Activated CD4-positive, alpha-beta T cell treated with anti-CD3 and anti-CD28 coated beads, Interleukin-2, amount 10 ng/mL, durations not matched to agents 7 days and 5 days (primary cell): ENCODE measurements at regions not wholly inside any gene's neighbourhood (a gene's known extent, or its start where the extent isn't known, plus 50 kb on each side); places are given as distances from the start of the nearest gene placed in this dataset.

Source experiments
- CTCF ChIA-PET: fragments of 350-600 bp; sonication (Branson Sonifier 250); formaldehyde crosslinking; loops from one replicate; lab custom pipeline; 2021; ENCODE audit warnings: antibody characterized with exemption; lab: Charles Lee
- POLR2A ChIA-PET: fragments of 350-600 bp; sonication (Branson Sonifier 250); formaldehyde crosslinking; loops from one replicate; lab custom pipeline; 2021; ENCODE audit warnings: antibody characterized with exemption; lab: Charles Lee
- DNase-seq: peaks from one replicate; pipeline ENCODE4 v3.0.0-alpha.2; 2020
- H3K27ac Mint-ChIP-seq: one replicate; pipeline ENCODE4 v1.8.0; 2021; ENCODE audit warnings: mild to moderate bottlenecking, moderate library complexity, mixed read lengths
- H3K27me3 Mint-ChIP-seq: one replicate; pipeline ENCODE4 v1.8.0; 2021; ENCODE audit warnings: mixed read lengths
- H3K36me3 Mint-ChIP-seq: one replicate; pipeline ENCODE4 v1.8.0; 2021; ENCODE audit warnings: low read depth, mixed read lengths
- H3K4me1 Mint-ChIP-seq: one replicate; pipeline ENCODE4 v1.8.0; 2021; ENCODE audit warnings: mixed read lengths
- H3K4me3 Mint-ChIP-seq: one replicate; pipeline ENCODE4 v1.8.0; 2021; ENCODE audit warnings: mild to moderate bottlenecking, moderate library complexity, mixed read lengths
- H3K9me3 Mint-ChIP-seq: one replicate; pipeline ENCODE4 v1.8.0; 2021; ENCODE audit warnings: mixed read lengths

DNA sequence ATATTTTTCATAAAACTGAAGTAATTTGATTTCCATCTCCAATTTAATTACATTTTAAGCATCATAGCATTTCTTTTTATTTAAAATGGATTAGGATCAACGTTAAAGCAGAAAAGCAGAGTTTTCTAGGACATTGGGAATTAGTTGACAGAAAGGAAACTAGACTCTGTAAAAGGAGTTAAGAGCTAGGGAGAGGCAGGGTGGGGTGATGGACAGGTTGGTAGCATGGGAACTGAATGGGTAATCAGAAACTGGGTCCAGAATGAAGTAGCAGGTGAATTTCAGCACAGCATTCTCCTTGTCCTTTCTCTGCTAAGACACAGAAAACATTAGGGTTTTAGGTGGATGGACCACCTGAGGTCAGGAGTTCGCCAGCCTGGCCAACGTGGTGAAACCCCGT is 97.6 kb downstream of the ANAPC4 start:
- CTCF ChIA-PET, result no interaction called here
- Mint-ChIP-seq H3K27ac (no peak overlapping the region), H3K4me1 (no peaks in the 10 kb centered on the region), H3K9me3 (peaks cover 11% of the 10 kb centered on the region), H3K27me3 (peaks cover 3% of the 10 kb centered on the region), H3K36me3 (no peaks in the 10 kb centered on the region), H3K4me3 (no peak overlapping the region)
- POLR2A ChIA-PET, result no interaction called here
- no peak for DNase-seq

DNA sequence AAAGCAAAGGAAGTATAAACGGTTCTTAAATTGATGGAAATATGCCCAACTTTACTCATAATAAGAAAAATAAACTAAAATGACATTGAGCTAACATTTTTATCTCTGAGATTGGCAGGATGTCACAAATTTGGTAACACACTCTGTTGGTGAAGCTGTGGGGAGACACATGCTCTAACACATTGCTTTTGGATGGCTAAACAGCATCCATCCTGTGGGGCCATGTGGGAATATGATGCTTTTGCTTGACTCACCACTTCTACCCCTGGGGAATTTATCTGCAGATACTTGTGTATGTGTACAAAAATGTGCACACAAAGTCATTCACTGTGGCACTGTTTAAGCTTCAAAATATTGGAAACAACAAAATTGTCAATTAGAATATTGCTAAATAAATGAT is 100.2 kb downstream of the ANAPC4 start:
- CTCF ChIA-PET, result no interaction called here
- DNase-seq, result no peak
- H3K4me3 Mint-ChIP-seq, result no peak overlapping the region
- no peaks in the 10 kb centered on the region for H3K9me3 Mint-ChIP-seq
- H3K27ac Mint-ChIP-seq, result no peak overlapping the region
- peaks cover 8% of the 10 kb centered on the region for H3K27me3 Mint-ChIP-seq
- H3K4me1 Mint-ChIP-seq, result no peaks in the 10 kb centered on the region
- POLR2A ChIA-PET, result no interaction called here
- no peaks in the 10 kb centered on the region for H3K36me3 Mint-ChIP-seq

DNA sequence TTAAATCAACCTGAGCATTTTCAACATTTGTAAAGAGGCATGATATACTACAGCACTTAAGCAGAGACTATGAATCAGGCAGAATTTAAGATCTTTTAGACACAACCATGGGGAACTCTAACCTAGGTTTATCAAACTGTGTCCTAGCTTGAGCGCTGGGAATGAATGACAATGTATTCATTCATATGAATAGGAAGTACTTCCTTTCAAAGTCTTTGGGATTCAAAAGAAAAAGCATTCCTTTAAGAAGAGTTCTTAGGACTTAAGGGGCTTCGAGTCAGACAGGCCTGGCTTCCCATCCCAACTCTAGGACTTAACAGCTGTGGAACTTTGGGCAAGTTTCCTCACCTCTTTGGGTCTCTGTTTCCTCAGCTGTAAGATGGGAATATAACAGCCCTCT is 104.6 kb downstream of the ANAPC4 start:
- no peak for DNase-seq
- H3K27me3 Mint-ChIP-seq, result peaks cover 8% of the 10 kb centered on the region
- no peak overlapping the region for H3K27ac Mint-ChIP-seq
- POLR2A ChIA-PET, result no interaction called here
- CTCF ChIA-PET, result no interaction called here
- H3K4me3 Mint-ChIP-seq, result no peak overlapping the region
- peaks cover 4% of the 10 kb centered on the region for H3K9me3 Mint-ChIP-seq
- no peaks in the 10 kb centered on the region for H3K36me3 Mint-ChIP-seq
- no peaks in the 10 kb centered on the region for H3K4me1 Mint-ChIP-seq

DNA sequence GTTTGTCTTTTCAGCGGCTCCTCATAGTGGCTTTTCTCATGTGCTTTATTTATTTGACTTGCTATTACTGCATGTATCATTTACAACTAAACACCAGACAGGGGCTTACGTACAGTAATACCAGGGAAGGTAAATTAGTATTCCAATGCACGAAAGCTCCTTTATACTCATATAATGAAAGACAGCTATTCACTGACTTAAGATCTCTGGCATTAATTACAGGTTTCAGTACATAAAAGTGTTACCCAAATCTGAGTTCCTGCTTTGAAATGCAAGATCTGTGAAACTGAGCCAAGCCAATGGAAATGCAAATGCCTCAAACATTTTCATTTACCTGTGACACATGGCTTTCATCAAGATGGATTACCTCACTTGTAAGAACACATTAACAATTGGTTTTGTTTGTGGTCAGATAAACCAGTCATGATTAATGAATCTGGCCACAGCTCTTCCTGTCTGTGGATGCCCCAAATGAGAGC is 107.2 kb downstream of the ANAPC4 start:
- Mint-ChIP-seq H3K4me3 (no peak overlapping the region), H3K36me3 (no peaks in the 10 kb centered on the region), H3K27ac (no peak overlapping the region), H3K27me3 (peaks cover 8% of the 10 kb centered on the region), H3K9me3 (peaks cover 6% of the 10 kb centered on the region), H3K4me1 (no peaks in the 10 kb centered on the region)
- POLR2A ChIA-PET, result interaction anchor here (0.6 kb wide), 1 partner anchor 1322 kb away, joined by 3 read pairs; no protein-coding TSS in a partner anchor
- no peak for DNase-seq
- CTCF ChIA-PET, result no interaction called here

DNA sequence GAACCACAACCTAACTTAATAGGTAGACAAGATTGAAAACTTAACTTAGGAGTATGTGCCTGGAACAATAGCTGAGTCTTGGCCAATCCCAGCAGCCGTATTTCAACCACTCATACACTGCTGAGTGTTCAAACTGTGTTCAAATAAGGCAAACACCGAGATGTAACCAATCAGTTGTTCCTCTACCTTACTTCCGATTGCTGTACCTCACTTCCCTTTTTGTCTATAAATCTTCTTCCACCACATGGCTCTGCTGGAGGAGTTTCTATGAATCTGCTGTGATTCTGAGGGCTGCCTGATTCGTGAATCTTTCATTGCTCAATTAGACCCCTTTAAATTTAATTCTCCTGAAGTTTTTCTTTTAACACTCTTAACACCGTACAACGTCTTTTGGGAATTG is 108.0 kb downstream of the ANAPC4 start:
- Mint-ChIP-seq H3K36me3 (no peaks in the 10 kb centered on the region), H3K27me3 (peaks cover 8% of the 10 kb centered on the region), H3K9me3 (peaks cover 6% of the 10 kb centered on the region), H3K4me1 (no peaks in the 10 kb centered on the region), H3K27ac (no peak overlapping the region), H3K4me3 (no peak overlapping the region)
- DNase-seq, result no peak
- ChIA-PET CTCF (interaction anchor here (0.7 kb wide), 1 partner anchor 9 kb away, joined by 3 read pairs; no protein-coding TSS in a partner anchor), POLR2A (no interaction called here)

DNA sequence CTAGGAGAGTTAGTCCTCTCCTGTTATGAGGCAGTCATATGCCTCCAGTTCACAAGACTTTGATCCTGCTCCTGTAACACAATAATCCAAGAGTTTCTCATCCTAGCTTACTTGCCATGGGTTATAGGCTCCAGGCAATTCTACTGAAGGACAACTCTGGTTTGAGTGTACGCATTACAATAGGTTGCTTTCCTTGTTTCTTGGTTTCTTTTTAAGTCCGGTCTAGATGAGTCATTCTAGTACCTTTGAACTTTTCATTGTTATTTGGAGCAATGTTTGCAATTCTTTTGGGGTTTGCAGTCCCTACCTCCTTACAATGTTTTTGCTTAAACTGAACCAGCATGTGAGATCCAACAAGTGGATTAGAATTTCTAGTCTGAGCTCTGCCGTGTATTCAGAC is 109.1 kb downstream of the ANAPC4 start:
- Mint-ChIP-seq H3K9me3 (peaks cover 6% of the 10 kb centered on the region), H3K4me3 (no peak overlapping the region), H3K27ac (no peak overlapping the region), H3K27me3 (peaks cover 2% of the 10 kb centered on the region), H3K36me3 (no peaks in the 10 kb centered on the region), H3K4me1 (no peaks in the 10 kb centered on the region)
- ChIA-PET POLR2A (no interaction called here), CTCF (interaction anchor here (0.6 kb wide), 1 partner anchor 685 kb away, joined by 3 read pairs; no protein-coding TSS in a partner anchor)
- DNase-seq, result no peak

DNA sequence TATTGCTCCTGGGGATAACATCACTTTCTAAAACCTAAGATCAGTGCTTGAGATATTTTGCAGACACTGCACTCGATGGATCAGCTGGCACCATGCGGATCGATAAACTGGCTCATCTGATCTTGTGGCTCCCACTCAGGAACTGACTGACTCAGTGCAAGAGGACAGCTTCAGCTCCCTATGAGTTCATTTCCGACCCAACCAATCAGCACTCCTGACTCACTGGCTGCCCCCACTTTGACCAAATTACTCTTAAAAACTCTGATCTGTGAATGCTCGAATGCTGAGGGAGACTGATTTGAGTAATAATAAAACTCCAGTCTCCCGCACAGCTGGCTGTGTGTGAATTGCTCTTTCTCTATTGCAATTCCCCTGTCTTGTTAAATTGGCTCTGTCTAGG is 110.1 kb downstream of the ANAPC4 start:
- CTCF ChIA-PET, result interaction anchor here (0.6 kb wide), 1 partner anchor 7 kb away, joined by 3 read pairs; no protein-coding TSS in a partner anchor
- Mint-ChIP-seq H3K27me3 (peaks cover 2% of the 10 kb centered on the region), H3K36me3 (no peaks in the 10 kb centered on the region), H3K4me3 (no peak overlapping the region), H3K4me1 (no peaks in the 10 kb centered on the region), H3K27ac (no peak overlapping the region), H3K9me3 (peaks cover 6% of the 10 kb centered on the region)
- POLR2A ChIA-PET, result no interaction called here
- no peak for DNase-seq

DNA sequence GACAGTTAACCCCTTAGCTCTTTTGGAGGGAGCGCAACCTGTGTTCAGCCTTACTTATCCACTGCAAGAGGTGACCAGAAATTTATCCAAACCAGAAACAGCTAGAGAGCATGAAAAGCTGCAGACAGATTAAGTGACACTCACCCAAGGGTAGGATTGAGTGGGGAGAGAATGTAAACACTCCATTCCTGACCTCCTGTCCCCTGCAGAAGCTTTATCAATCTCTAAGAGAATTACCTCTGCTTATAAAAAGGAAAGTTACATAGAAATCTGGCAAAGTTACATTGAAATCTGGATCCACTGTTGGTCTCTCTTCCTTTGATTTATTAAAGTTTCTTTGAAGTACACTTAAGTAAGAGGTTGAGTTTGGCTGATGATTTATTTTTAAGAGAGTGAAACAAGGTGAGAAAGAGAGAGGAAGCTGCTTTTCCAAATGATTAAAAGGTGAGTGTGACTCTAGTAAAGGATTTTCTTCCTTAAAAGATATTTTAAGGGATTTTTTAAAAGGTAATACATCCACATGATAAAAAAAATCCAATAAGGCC is 112.3 kb downstream of the ANAPC4 start:
- H3K9me3 Mint-ChIP-seq, result peaks cover 6% of the 10 kb centered on the region
- POLR2A ChIA-PET, result no interaction called here
- H3K36me3 Mint-ChIP-seq, result no peaks in the 10 kb centered on the region
- H3K27ac Mint-ChIP-seq, result no peak overlapping the region
- peaks cover 2% of the 10 kb centered on the region for H3K27me3 Mint-ChIP-seq
- no peaks in the 10 kb centered on the region for H3K4me1 Mint-ChIP-seq
- DNase-seq, result no peak
- H3K4me3 Mint-ChIP-seq, result no peak overlapping the region
- CTCF ChIA-PET, result no interaction called here

DNA sequence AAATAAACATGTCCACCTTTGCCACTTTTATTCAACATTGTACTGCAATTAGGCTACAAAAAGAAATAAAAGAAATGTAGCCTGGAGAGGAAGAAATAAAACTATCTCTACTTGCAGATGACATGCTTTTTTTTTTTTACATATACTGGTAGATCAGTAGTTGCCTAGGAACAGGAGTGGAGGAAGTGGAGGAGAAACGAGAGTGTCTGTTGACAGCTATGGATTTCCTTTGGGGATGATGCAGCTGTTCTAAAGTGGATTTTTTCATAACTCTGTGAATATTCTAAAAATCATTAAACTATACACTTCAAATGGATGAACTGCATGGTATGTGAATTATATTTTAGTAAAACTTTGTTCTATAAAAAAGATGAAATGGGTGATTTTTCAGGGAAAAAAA is 116.4 kb downstream of the ANAPC4 start:
- Mint-ChIP-seq H3K27me3 (peaks cover 2% of the 10 kb centered on the region), H3K36me3 (no peaks in the 10 kb centered on the region), H3K4me1 (no peaks in the 10 kb centered on the region), H3K9me3 (no peaks in the 10 kb centered on the region), H3K27ac (no peak overlapping the region), H3K4me3 (no peak overlapping the region)
- CTCF ChIA-PET, result no interaction called here
- POLR2A ChIA-PET, result no interaction called here
- DNase-seq, result no peak

DNA sequence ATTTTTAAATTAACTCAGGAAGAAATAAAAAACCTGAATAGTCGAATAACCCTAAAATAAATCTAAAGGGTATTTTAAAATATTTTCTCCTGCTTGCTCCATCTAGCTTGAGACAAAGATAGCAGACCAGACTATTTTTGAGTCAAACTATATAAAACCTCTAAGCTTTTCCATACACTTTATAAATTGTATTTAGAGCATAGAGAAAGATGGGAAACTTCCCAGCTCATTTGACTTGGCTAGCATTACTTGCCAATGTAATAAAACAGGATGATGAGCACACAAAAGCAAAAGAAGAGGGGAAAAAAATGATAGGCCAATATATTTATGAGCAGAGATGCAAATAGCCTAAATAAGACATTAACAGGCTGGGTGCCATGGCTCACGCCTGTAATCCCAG is 117.1 kb downstream of the ANAPC4 start:
- ChIA-PET CTCF (interaction anchor here (0.5 kb wide), 1 partner anchor 9 kb away, joined by 3 read pairs; no protein-coding TSS in a partner anchor), POLR2A (no interaction called here)
- no peaks in the 10 kb centered on the region for H3K4me1 Mint-ChIP-seq
- H3K27ac Mint-ChIP-seq, result no peak overlapping the region
- no peaks in the 10 kb centered on the region for H3K36me3 Mint-ChIP-seq
- no peak for DNase-seq
- no peaks in the 10 kb centered on the region for H3K9me3 Mint-ChIP-seq
- no peak overlapping the region for H3K4me3 Mint-ChIP-seq
- peaks cover 2% of the 10 kb centered on the region for H3K27me3 Mint-ChIP-seq

DNA sequence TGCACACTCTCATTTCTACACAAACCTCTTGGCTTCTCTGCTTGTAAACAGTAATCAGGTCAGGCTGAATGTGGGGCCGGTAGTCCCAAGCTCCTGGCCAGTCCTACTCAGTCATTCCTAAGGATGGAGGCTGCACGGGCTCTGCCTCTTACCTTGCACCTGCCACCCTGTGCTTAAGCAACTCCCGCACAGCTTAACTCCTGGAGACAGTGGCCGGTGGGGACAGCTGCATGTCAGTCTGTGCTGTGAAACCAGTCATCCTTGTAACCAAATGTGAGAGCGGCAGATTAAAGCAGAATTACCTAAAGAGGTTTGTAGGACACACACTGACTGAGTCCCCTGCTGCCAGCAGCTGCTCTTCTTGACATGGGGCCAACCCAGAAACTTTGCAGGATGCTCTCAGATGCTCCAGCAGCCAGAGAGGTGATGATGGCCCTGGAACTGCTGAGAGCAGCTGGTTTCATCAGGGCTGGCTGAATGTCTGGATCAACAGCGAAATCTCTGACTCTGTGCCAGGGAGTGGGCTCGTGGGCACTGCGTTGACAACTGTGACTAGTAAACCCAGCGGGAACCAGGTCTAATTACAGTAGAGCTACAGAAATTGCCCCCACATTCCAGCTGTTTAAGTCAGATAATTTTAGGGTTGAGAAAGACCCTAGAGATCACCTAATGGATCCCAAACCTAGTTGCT is 123.7 kb downstream of the ANAPC4 start:
- H3K4me3 Mint-ChIP-seq, result no peak overlapping the region

DNA sequence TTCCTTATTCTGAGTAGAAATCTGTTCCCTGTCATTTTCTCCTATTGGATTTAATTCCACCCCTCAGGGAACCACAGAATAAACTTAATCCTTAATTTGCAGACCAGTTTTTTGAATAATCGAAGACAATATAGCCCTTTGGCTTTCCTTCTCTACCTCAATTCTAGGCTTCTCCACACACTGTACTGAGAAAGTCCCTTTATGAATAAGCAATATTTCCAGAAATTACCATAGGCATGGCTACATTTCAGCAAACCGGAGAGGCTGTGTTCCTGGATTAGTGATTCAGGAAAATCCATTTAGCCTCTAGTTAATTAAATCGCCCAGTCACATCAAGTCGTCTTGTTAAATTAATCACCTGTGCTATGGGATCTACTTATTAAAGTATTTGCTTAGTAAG is 125.1 kb downstream of the ANAPC4 start:
- POLR2A ChIA-PET, result no interaction called here
- Mint-ChIP-seq H3K36me3 (no peaks in the 10 kb centered on the region), H3K9me3 (no peaks in the 10 kb centered on the region), H3K4me3 (no peak overlapping the region), H3K27me3 (no peaks in the 10 kb centered on the region), H3K4me1 (no peaks in the 10 kb centered on the region), H3K27ac (no peak overlapping the region)
- CTCF ChIA-PET, result no interaction called here
- DNase-seq, result no peak

More for the DNA sequence above, 123.7 kb downstream of the ANAPC4 start:
- no peaks in the 10 kb centered on the region for H3K9me3 Mint-ChIP-seq
- DNase-seq, result no peak
- POLR2A ChIA-PET, result no interaction called here
- no peaks in the 10 kb centered on the region for H3K36me3 Mint-ChIP-seq
- no peak overlapping the region for H3K27ac Mint-ChIP-seq
- CTCF ChIA-PET, result no interaction called here
- H3K27me3 Mint-ChIP-seq, result no peaks in the 10 kb centered on the region
- no peaks in the 10 kb centered on the region for H3K4me1 Mint-ChIP-seq

DNA sequence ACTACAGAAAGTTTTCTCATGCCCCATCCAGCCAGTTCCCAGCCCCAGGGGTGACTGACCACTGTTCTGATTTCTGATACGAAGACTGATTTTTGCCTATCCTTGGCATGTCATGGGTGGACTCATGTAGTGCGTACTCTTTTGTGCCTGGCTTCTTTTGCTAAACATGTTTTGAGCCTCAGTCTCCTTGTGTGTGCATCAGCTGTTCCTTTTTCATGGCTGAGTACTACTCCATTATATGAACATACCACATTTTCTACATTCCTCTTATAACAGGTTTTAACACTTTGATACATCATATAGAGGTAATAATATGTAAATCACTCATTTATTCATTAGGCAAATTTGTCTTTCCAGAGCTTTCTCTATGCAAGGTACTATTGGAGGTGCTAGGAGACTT is 126.7 kb downstream of the ANAPC4 start:
- H3K36me3 Mint-ChIP-seq, result no peaks in the 10 kb centered on the region
- CTCF ChIA-PET, result no interaction called here
- no peak for DNase-seq
- no peaks in the 10 kb centered on the region for H3K9me3 Mint-ChIP-seq
- no peaks in the 10 kb centered on the region for H3K4me1 Mint-ChIP-seq
- POLR2A ChIA-PET, result no interaction called here
- no peak overlapping the region for H3K4me3 Mint-ChIP-seq
- no peak overlapping the region for H3K27ac Mint-ChIP-seq
- no peaks in the 10 kb centered on the region for H3K27me3 Mint-ChIP-seq
